ENCODE measurements at regions not wholly inside any gene's neighbourhood (a gene's known extent, or its start where the extent isn't known, plus 50 kb on each side); places are given as distances from the start of the nearest gene placed in this dataset.
"Not testable (repeated sequence)": the region's sequence is repeated elsewhere in the genome, so short reads cannot be mapped to it uniquely, and the experiment has no call there.

GRCh38 chr15:89030311-89030710, 57.9 kb upstream of the ABHD2 start (continued):
- TF ChIP-seq, protein P1, sequence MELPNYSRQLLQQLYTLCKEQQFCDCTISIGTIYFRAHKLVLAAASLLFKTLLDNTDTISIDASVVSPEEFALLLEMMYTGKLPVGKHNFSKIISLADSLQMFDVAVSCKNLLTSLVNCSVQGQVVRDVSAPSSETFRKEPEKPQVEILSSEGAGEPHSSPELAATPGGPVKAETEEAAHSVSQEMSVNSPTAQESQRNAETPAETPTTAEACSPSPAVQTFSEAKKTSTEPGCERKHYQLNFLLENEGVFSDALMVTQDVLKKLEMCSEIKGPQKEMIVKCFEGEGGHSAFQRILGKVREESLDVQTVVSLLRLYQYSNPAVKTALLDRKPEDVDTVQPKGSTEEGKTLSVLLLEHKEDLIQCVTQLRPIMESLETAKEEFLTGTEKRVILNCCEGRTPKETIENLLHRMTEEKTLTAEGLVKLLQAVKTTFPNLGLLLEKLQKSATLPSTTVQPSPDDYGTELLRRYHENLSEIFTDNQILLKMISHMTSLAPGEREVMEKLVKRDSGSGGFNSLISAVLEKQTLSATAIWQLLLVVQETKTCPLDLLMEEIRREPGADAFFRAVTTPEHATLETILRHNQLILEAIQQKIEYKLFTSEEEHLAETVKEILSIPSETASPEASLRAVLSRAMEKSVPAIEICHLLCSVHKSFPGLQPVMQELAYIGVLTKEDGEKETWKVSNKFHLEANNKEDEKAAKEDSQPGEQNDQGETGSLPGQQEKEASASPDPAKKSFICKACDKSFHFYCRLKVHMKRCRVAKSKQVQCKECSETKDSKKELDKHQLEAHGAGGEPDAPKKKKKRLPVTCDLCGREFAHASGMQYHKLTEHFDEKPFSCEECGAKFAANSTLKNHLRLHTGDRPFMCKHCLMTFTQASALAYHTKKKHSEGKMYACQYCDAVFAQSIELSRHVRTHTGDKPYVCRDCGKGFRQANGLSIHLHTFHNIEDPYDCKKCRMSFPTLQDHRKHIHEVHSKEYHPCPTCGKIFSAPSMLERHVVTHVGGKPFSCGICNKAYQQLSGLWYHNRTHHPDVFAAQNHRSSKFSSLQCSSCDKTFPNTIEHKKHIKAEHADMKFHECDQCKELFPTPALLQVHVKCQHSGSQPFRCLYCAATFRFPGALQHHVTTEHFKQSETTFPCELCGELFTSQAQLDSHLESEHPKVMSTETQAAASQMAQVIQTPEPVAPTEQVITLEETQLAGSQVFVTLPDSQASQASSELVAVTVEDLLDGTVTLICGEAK (IDR thresholded peaks at IDR 0.05) = no peak
- TF ChIP-seq, protein P1 (CRISPR knock-in tag; IDR thresholded peaks at IDR 0.05) = no peak
- TF ChIP-seq MTA3 (CRISPR knock-in tag; IDR thresholded peaks at IDR 0.05) = no peak
- TF ChIP-seq MZF1 (CRISPR knock-in tag; IDR thresholded peaks at IDR 0.05; ENCODE audit: borderline replicate concordance) = no peak
- TF ChIP-seq ZNF234 (CRISPR knock-in tag; conservative IDR thresholded peaks at IDR 0.05) = no peak
- no peak for TF ChIP-seq ZFP37 (CRISPR knock-in tag; IDR thresholded peaks at IDR 0.05; ENCODE audit: borderline replicate concordance)
- no peak for TF ChIP-seq NR2F6 (IDR thresholded peaks at IDR 0.05)
- no peak for TF ChIP-seq NR2F6 (CRISPR knock-in tag; IDR thresholded peaks at IDR 0.05)

- in situ Hi-C loops (cut with HindIII; ENCODE audit: extremely low pct_ligation_motif_present, low pct_unique_long_range_greater_than_20kb); DNase-seq (ENCODE audit: low spot score); H3K9me3 ChIP-seq (ENCODE audit: low read length); ATAC-seq; H4K20me1 ChIP-seq (ENCODE audit: insufficient read depth, low read length); H3K9ac ChIP-seq (ENCODE audit: insufficient read depth, low read depth, low read length); intact Hi-C loops (cut with micrococcal nuclease; ENCODE audit: unreplicated experiment); FAIRE-seq; H2AFZ ChIP-seq (ENCODE audit: low read length); H3K4me1 ChIP-seq (ENCODE audit: insufficient read depth, low read length); H3K79me2 ChIP-seq (ENCODE audit: insufficient read depth, low read length); H3K36me3 ChIP-seq (replicated peaks in 1 of 2; ENCODE audit: control insufficient read depth in 1 of 2, insufficient read depth in 2 of 2, low read length in 2 of 2); H3K4me3 ChIP-seq (replicated peaks in 1 of 3; ENCODE audit: insufficient read depth in 1 of 3, low read depth in 2 of 3, low read length in 3 of 3); H3K4me2 ChIP-seq (ENCODE audit: low read depth, low read length); H3K27ac ChIP-seq (ENCODE audit: extremely low read length, insufficient read depth, low read length); H3K27me3 ChIP-seq (ENCODE audit: control insufficient read depth in 1 of 2, insufficient read depth in 2 of 2, low read length in 2 of 2); POLR2A ChIA-PET; BruUV-seq (replicated peaks); CTCF ChIA-PET (ENCODE audit: low intra/inter-chr PET ratio, low total read pairs): not testable (repeated sequence)
- 74% methylated on average over 24 of the region's 47 CpGs for WGBS (ENCODE audit: low lambda C conversion rate)
These were observed 56.5 kb upstream of the ABHD2 start for GRCh38 chr15:89031637-89032285.
